Right atrium auricular region (tissue), 2 donors: ENCODE measurements at regions not wholly inside any gene's neighbourhood (a gene's known extent, or its start where the extent isn't known, plus 50 kb on each side); places are given as distances from the start of the nearest gene placed in this dataset.

Experiments used
- DNase-seq: peaks from one replicate; pipeline ENCODE4 v3.0.0-alpha.2; 2019; ENCODE audit warnings: low spot score
- H3K27ac ChIP-seq, 2 donors: fragments of 200-600 bp; sonication (generic); 1 replicate in 1 of 2; 2 replicates in 1 of 2; pipeline ENCODE4 v1.5.1; 2016 to 2019
- H3K27me3 ChIP-seq, 2 donors: fragments of 200-600 bp; sonication (generic); one replicate each; pipeline versions ENCODE4 v1.5.1 to v1.6.0; 2017 to 2019
- H3K36me3 ChIP-seq: fragments of 200-600 bp; sonication (generic); one replicate; pipeline ENCODE4 v1.5.1; 2016
- H3K4me1 ChIP-seq, 2 donors: fragments of 200-600 bp; sonication (generic); one replicate each; pipeline versions ENCODE4 v1.5.1 to v1.6.0; 2017 to 2019
- H3K4me3 ChIP-seq, 2 donors: fragments of 200-600 bp; sonication (generic); 1 replicate in 1 of 2; 2 replicates in 1 of 2; pipeline ENCODE4 v1.5.1; 2017 to 2019; ENCODE audit warnings: mild to moderate bottlenecking in 1 of 2, moderate library complexity in 1 of 2
- H3K9me3 ChIP-seq, 2 donors: fragments of 200-600 bp; sonication (generic); one replicate each; pipeline ENCODE4 v1.5.1; 2019
- CTCF ChIP-seq, 2 donors: fragments of 200-600 bp; sonication (generic); IDR thresholded peaks; one replicate each; pipeline ENCODE4 v1.5.1; 2019; ENCODE audit warnings: antibody characterized with exemption in 2 of 2

- Histone ChIP-seq H3K4me3 (no peak overlapping the region), H3K36me3 (no peaks in the 10 kb centered on the region), H3K27ac (no peak overlapping the region), H3K9me3 (no peaks in the 10 kb centered on the region), H3K4me1 (no peaks in the 10 kb centered on the region), H3K27me3 (no peaks in the 10 kb centered on the region)
- no peak for TF ChIP-seq CTCF (IDR thresholded peaks at IDR 0.05)
- no peak for DNase-seq
Observed at GRCh38 chr10:89153971-89154370, 53.1 kb downstream of the CH25H start.

GRCh38 chr10:89153116-89153515, 54.0 kb downstream of the CH25H start:
- no peak for TF ChIP-seq CTCF (IDR thresholded peaks at IDR 0.05)
- no peaks in the 10 kb centered on the region for H3K27me3 ChIP-seq
- H3K4me1 ChIP-seq = no peaks in the 10 kb centered on the region
- no peak for DNase-seq
- no peaks in the 10 kb centered on the region for H3K36me3 ChIP-seq
- no peak overlapping the region for H3K27ac ChIP-seq
- no peaks in the 10 kb centered on the region for H3K9me3 ChIP-seq
- H3K4me3 ChIP-seq = no peak overlapping the region

- H3K9me3 ChIP-seq = no peaks in the 10 kb centered on the region
- no peak for TF ChIP-seq CTCF (IDR thresholded peaks at IDR 0.05)
- no peak overlapping the region for H3K27ac ChIP-seq
- H3K4me3 ChIP-seq = no peak overlapping the region
- no peaks in the 10 kb centered on the region for H3K4me1 ChIP-seq
- H3K27me3 ChIP-seq = no peaks in the 10 kb centered on the region
- DNase-seq = no peak
- no peaks in the 10 kb centered on the region for H3K36me3 ChIP-seq
Observed at GRCh38 chr10:89151857-89152256, 55.3 kb downstream of the CH25H start.

GRCh38 chr10:89148061-89148460, 59.1 kb downstream of the CH25H start:
- no peaks in the 10 kb centered on the region for H3K9me3 ChIP-seq
- H3K27me3 ChIP-seq = no peaks in the 10 kb centered on the region
- no peaks in the 10 kb centered on the region for H3K4me1 ChIP-seq
- H3K36me3 ChIP-seq = no peaks in the 10 kb centered on the region
- no peak for TF ChIP-seq CTCF (IDR thresholded peaks at IDR 0.05)
- no peak overlapping the region for H3K27ac ChIP-seq
- no peak overlapping the region for H3K4me3 ChIP-seq
- DNase-seq = no peak

- DNase-seq = no peak
- Histone ChIP-seq H3K9me3 (no peaks in the 10 kb centered on the region), H3K36me3 (no peaks in the 10 kb centered on the region), H3K4me3 (no peak overlapping the region), H3K4me1 (no peaks in the 10 kb centered on the region), H3K27me3 (no peaks in the 10 kb centered on the region), H3K27ac (no peak overlapping the region)
- TF ChIP-seq CTCF (IDR thresholded peaks at IDR 0.05) = no peak
Observed at GRCh38 chr10:89147256-89147655, 59.9 kb downstream of the CH25H start.

- Histone ChIP-seq H3K36me3 (no peaks in the 10 kb centered on the region), H3K9me3 (no peaks in the 10 kb centered on the region), H3K4me1 (no peaks in the 10 kb centered on the region), H3K4me3 (no peak overlapping the region), H3K27ac (no peak overlapping the region), H3K27me3 (no peaks in the 10 kb centered on the region)
- TF ChIP-seq CTCF (IDR thresholded peaks at IDR 0.05) = no peak
- no peak for DNase-seq
Observed at GRCh38 chr10:89144836-89145235, 62.3 kb downstream of the CH25H start.
